ENCODE measurements at regions not wholly inside any gene's neighbourhood (a gene's known extent, or its start where the extent isn't known, plus 50 kb on each side); places are given as distances from the start of the nearest gene placed in this dataset.
"Not testable (repeated sequence)": the region's sequence is repeated elsewhere in the genome, so short reads cannot be mapped to it uniquely, and the experiment has no call there.

- intact Hi-C loops (cut with micrococcal nuclease): no loop called here
- no peak overlapping the region for H3K27ac Mint-ChIP-seq
- peaks cover 12% of the 10 kb centered on the region for H3K9me3 Mint-ChIP-seq
- no peaks in the 10 kb centered on the region for H3K36me3 Mint-ChIP-seq
- DNase-seq: no peak
- H3K27me3 Mint-ChIP-seq: no peaks in the 10 kb centered on the region
- CTCF ChIA-PET: no interaction called here
- POLR2A ChIA-PET: no interaction called here
- no peaks in the 10 kb centered on the region for H3K4me1 Mint-ChIP-seq (ENCODE audit: low read depth)
- no peak overlapping the region for H3K4me3 Mint-ChIP-seq
Observed at GRCh38 chr1:238954865-238955264, 431.5 kb upstream of the CHRM3 start.

GRCh38 chr1:238953448-238954010 lies 432.8 kb upstream of the CHRM3 start:
- ChIA-PET POLR2A (no interaction called here), CTCF (no interaction called here)
- H3K4me3 Mint-ChIP-seq: no peak overlapping the region
- H3K4me1 Mint-ChIP-seq (ENCODE audit: low read depth): no peaks in the 10 kb centered on the region
- DNase-seq: no peak
- no peaks in the 10 kb centered on the region for H3K27me3 Mint-ChIP-seq
- peaks cover 12% of the 10 kb centered on the region for H3K9me3 Mint-ChIP-seq
- no peaks in the 10 kb centered on the region for H3K36me3 Mint-ChIP-seq
- intact Hi-C loops (cut with micrococcal nuclease): no loop called here
- H3K27ac Mint-ChIP-seq: no peak overlapping the region

- H3K9me3 Mint-ChIP-seq: peaks cover 9% of the 10 kb centered on the region
- no peak for DNase-seq
- CTCF ChIA-PET: no interaction called here
- H3K27me3 Mint-ChIP-seq: no peaks in the 10 kb centered on the region
- intact Hi-C loops (cut with micrococcal nuclease): no loop called here
- H3K4me3 Mint-ChIP-seq: no peak overlapping the region
- H3K27ac Mint-ChIP-seq: no peak overlapping the region
- POLR2A ChIA-PET: no interaction called here
- H3K4me1 Mint-ChIP-seq (ENCODE audit: low read depth): no peaks in the 10 kb centered on the region
- no peaks in the 10 kb centered on the region for H3K36me3 Mint-ChIP-seq
Observed at GRCh38 chr1:238951809-238952208, 434.6 kb upstream of the CHRM3 start.

GRCh38 chr1:238950784-238951183 lies 435.6 kb upstream of the CHRM3 start:
- H3K27me3 Mint-ChIP-seq: no peaks in the 10 kb centered on the region
- DNase-seq: no peak
- POLR2A ChIA-PET: no interaction called here
- no peaks in the 10 kb centered on the region for H3K36me3 Mint-ChIP-seq
- CTCF ChIA-PET: no interaction called here
- no peaks in the 10 kb centered on the region for H3K4me1 Mint-ChIP-seq (ENCODE audit: low read depth)
- no peak overlapping the region for H3K27ac Mint-ChIP-seq
- peaks cover 5% of the 10 kb centered on the region for H3K9me3 Mint-ChIP-seq
- no peak overlapping the region for H3K4me3 Mint-ChIP-seq
- intact Hi-C loops (cut with micrococcal nuclease): no loop called here

- Mint-ChIP-seq H3K27ac (no peak overlapping the region), H3K4me3 (no peak overlapping the region), H3K9me3 (peaks cover 4% of the 10 kb centered on the region), H3K4me1 (ENCODE audit: low read depth) (no peaks in the 10 kb centered on the region), H3K27me3 (no peaks in the 10 kb centered on the region), H3K36me3 (no peaks in the 10 kb centered on the region)
- intact Hi-C loops (cut with micrococcal nuclease): no loop called here
- ChIA-PET CTCF (no interaction called here), POLR2A (no interaction called here)
- DNase-seq: no peak
Observed at GRCh38 chr1:238950017-238950416, 436.4 kb upstream of the CHRM3 start.

GRCh38 chr1:238944028-238944427 lies 442.3 kb upstream of the CHRM3 start:
- no peak for DNase-seq
- POLR2A ChIA-PET: no interaction called here
- H3K9me3 Mint-ChIP-seq: peaks cover 8% of the 10 kb centered on the region
- H3K4me3 Mint-ChIP-seq: no peak overlapping the region
- no peak overlapping the region for H3K27ac Mint-ChIP-seq
- no peaks in the 10 kb centered on the region for H3K27me3 Mint-ChIP-seq
- intact Hi-C loops (cut with micrococcal nuclease): no loop called here
- no peaks in the 10 kb centered on the region for H3K4me1 Mint-ChIP-seq (ENCODE audit: low read depth)
- no peaks in the 10 kb centered on the region for H3K36me3 Mint-ChIP-seq
- CTCF ChIA-PET: no interaction called here

GRCh38 chr1:238927899-238928298 lies 458.5 kb upstream of the CHRM3 start:
- intact Hi-C loops (cut with micrococcal nuclease): no loop called here
- no peak overlapping the region for H3K27ac Mint-ChIP-seq
- peaks cover 20% of the 10 kb centered on the region for H3K9me3 Mint-ChIP-seq
- ChIA-PET POLR2A (no interaction called here), CTCF (no interaction called here)
- H3K4me1 Mint-ChIP-seq (ENCODE audit: low read depth): no peaks in the 10 kb centered on the region
- no peak for DNase-seq
- H3K27me3 Mint-ChIP-seq: no peaks in the 10 kb centered on the region
- H3K36me3 Mint-ChIP-seq: no peaks in the 10 kb centered on the region
- no peak overlapping the region for H3K4me3 Mint-ChIP-seq

- intact Hi-C loops (cut with micrococcal nuclease): no loop called here
- no peak for DNase-seq
- Mint-ChIP-seq H3K36me3 (no peaks in the 10 kb centered on the region), H3K4me3 (no peak overlapping the region), H3K27ac (no peak overlapping the region), H3K4me1 (ENCODE audit: low read depth) (no peaks in the 10 kb centered on the region), H3K27me3 (no peaks in the 10 kb centered on the region), H3K9me3 (peaks cover 12% of the 10 kb centered on the region)
- ChIA-PET POLR2A (no interaction called here), CTCF (no interaction called here)
Observed at GRCh38 chr1:238916828-238917227, 469.5 kb upstream of the CHRM3 start.

- H3K4me3 Mint-ChIP-seq: no peak overlapping the region
- H3K4me1 Mint-ChIP-seq (ENCODE audit: low read depth): no peaks in the 10 kb centered on the region
- no peak overlapping the region for H3K27ac Mint-ChIP-seq
- DNase-seq: no peak
- peaks cover 22% of the 10 kb centered on the region for H3K9me3 Mint-ChIP-seq
- intact Hi-C loops (cut with micrococcal nuclease): no loop called here
- POLR2A ChIA-PET: no interaction called here
- CTCF ChIA-PET: no interaction called here
- no peaks in the 10 kb centered on the region for H3K27me3 Mint-ChIP-seq
- H3K36me3 Mint-ChIP-seq: no peaks in the 10 kb centered on the region
Observed at GRCh38 chr1:238914346-238914745, 472.0 kb upstream of the CHRM3 start.

GRCh38 chr1:238913210-238913609 lies 473.2 kb upstream of the CHRM3 start:
- POLR2A ChIA-PET: no interaction called here

GRCh38 chr1:238912148-238912547 lies 474.2 kb upstream of the CHRM3 start:
- DNase-seq: no peak
- no peaks in the 10 kb centered on the region for H3K36me3 Mint-ChIP-seq
- intact Hi-C loops (cut with micrococcal nuclease): no loop called here

More at GRCh38 chr1:238913210-238913609, 473.2 kb upstream of the CHRM3 start:
- H3K4me3 Mint-ChIP-seq: no peak overlapping the region
- CTCF ChIA-PET: no interaction called here
- no peaks in the 10 kb centered on the region for H3K27me3 Mint-ChIP-seq
- DNase-seq: no peak
- no peaks in the 10 kb centered on the region for H3K4me1 Mint-ChIP-seq (ENCODE audit: low read depth)
- H3K36me3 Mint-ChIP-seq: no peaks in the 10 kb centered on the region
- H3K27ac Mint-ChIP-seq: no peak overlapping the region
- intact Hi-C loops (cut with micrococcal nuclease): no loop called here
- H3K9me3 Mint-ChIP-seq: peaks cover 20% of the 10 kb centered on the region

GRCh38 chr1:238902752-238903151 lies 483.6 kb upstream of the CHRM3 start:
- intact Hi-C loops (cut with micrococcal nuclease); H3K27ac Mint-ChIP-seq; H3K4me1 Mint-ChIP-seq (ENCODE audit: low read depth); H3K4me3 Mint-ChIP-seq; H3K27me3 Mint-ChIP-seq; CTCF ChIA-PET; POLR2A ChIA-PET; DNase-seq; H3K36me3 Mint-ChIP-seq: not testable (repeated sequence)
- peaks cover 27% of the 10 kb centered on the region for H3K9me3 Mint-ChIP-seq

More at GRCh38 chr1:238912148-238912547, 474.2 kb upstream of the CHRM3 start:
- peaks cover 20% of the 10 kb centered on the region for H3K9me3 Mint-ChIP-seq
- ChIA-PET POLR2A (no interaction called here), CTCF (no interaction called here)
- no peaks in the 10 kb centered on the region for H3K4me1 Mint-ChIP-seq (ENCODE audit: low read depth)
- no peaks in the 10 kb centered on the region for H3K27me3 Mint-ChIP-seq
- no peak overlapping the region for H3K27ac Mint-ChIP-seq
- H3K4me3 Mint-ChIP-seq: no peak overlapping the region

- intact Hi-C loops (cut with micrococcal nuclease): no loop called here
- H3K4me1 Mint-ChIP-seq (ENCODE audit: low read depth): no peaks in the 10 kb centered on the region
- DNase-seq: no peak
- peaks cover 27% of the 10 kb centered on the region for H3K9me3 Mint-ChIP-seq
- H3K4me3 Mint-ChIP-seq: no peak overlapping the region
- CTCF ChIA-PET: no interaction called here
- no peaks in the 10 kb centered on the region for H3K27me3 Mint-ChIP-seq
- no peaks in the 10 kb centered on the region for H3K36me3 Mint-ChIP-seq
- no peak overlapping the region for H3K27ac Mint-ChIP-seq
- POLR2A ChIA-PET: no interaction called here
Observed at GRCh38 chr1:238900334-238900865, 486.0 kb upstream of the CHRM3 start.
